Stimulated activated CD4-positive, alpha-beta T cell treated with anti-CD3 and anti-CD28 coated beads, TNF-alpha, amount 100 ng/mL, for 24 hours (primary cell): ENCODE measurements at regions not wholly inside any gene's neighbourhood (a gene's known extent, or its start where the extent isn't known, plus 50 kb on each side); places are given as distances from the start of the nearest gene placed in this dataset.

Experiments
- DNase-seq, 3 experiments: peaks; one replicate each; pipeline ENCODE4 v3.0.0-alpha.2; 2020; ENCODE audit warnings: low read depth in 3 of 3

GRCh38 chr16:64047878-64048277 is 1074.0 kb downstream of the CDH11 start:
- no peak for DNase-seq

DNA sequence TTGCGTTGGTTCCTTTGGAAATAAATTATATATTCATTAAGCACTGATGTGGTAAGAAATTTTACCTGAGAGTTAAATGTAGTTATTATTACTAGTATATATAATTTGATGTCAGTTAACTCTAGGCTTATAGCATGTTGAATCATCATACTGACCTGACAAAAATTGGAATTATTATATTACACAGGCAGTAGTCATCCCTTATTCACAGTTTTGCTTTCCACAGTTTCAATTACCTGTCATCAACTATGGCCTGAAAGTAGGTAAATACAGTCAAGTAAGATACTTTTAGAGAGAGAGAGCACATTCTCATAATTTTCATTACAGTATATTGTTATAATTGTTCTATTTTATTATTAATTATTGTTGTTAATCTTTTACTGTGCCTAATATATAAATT is 1074.7 kb downstream of the CDH11 start:
- DNase-seq, result no peak

GRCh38 chr16:64035337-64035736 is 1086.5 kb downstream of the CDH11 start:
- DNase-seq, result no peak

DNA sequence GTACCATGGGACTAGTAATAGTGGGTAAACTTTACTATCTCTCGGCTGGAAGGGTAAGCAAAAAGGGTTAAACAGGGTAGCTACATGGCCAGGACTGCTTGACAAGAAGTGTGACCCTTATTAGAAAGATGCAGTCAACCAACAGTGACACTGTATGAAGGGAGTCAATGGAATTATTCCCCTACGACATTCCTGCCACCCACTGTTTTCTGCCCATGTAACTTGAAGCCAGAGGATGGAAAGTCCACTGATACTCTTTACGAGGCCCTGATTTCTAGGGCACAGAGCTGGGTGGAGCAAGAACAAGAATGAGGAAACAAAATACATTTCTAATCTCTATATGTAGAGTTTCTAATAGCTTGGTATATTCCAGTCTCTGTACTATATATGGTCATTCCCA is 1102.5 kb downstream of the CDH11 start:
- no peak for DNase-seq

- no peak for DNase-seq
Observed at GRCh38 chr16:64017796-64018195, 1104.1 kb downstream of the CDH11 start.

- DNase-seq, result no peak
Observed at GRCh38 chr16:64013856-64014255, 1108.0 kb downstream of the CDH11 start.

- DNase-seq, result no peak
Observed at GRCh38 chr16:64012166-64012565, 1109.7 kb downstream of the CDH11 start.

DNA sequence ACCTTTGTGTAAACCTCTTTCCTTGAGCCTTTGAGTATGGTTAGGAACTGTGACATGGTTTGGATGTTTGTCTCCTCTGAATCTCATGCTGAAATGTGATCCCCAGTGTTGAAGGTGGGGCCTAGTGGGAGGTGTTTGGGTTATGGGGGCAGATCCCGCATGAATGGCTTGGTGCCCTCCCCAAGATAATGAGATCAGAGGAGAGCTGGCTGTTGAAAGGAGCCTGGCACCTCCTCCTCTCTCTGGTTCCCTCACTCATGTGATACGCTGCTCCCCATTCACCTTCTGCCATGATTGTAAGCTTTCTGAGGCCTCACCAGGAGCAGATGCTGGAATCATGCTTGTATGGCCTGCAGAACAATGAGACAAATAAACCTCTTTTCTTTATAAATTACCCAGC is 1110.2 kb downstream of the CDH11 start:
- DNase-seq, result no peak

GRCh38 chr16:64008131-64008530 is 1113.7 kb downstream of the CDH11 start:
- no peak for DNase-seq

DNA sequence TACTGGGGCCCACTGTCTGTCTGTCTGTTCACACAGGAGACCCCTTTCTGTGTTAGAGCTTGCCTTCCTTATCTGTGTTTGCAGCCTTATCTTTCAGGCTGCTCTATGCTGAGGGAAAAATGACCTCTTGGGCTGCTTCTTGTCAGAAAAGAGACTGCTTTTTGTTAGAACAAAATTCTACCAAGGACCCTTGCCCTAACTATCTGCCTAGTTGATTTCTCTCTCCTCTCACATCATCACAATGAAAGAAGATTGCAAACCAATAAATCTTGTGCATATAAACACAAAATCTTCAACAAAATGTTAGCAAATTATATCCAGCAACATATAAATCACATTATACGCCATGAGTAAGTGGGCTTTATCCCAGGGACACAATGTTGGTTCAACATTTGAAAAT is 1117.7 kb downstream of the CDH11 start:
- no peak for DNase-seq

DNA sequence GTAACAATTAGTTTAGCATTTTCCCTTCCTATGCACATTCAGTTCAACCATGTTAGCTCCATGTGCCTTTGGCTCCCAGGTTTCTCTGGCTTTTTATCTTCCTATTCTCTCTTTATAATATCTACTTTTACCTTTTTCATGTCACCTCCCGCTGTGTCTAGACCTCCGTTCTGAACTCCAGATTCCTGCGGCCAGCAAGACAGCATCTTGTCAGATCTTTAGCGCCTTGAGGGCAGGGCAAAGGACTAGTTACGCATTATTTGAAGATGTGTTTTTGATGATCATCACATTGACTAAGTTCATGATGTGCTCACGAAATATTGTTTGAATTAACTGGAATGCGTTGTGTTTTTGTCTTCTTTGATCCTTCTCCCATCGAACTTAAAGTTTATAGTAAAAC is 1126.8 kb downstream of the CDH11 start:
- DNase-seq, result no peak

GRCh38 chr16:63983401-63983800 is 1138.5 kb downstream of the CDH11 start:
- no peak for DNase-seq

DNA sequence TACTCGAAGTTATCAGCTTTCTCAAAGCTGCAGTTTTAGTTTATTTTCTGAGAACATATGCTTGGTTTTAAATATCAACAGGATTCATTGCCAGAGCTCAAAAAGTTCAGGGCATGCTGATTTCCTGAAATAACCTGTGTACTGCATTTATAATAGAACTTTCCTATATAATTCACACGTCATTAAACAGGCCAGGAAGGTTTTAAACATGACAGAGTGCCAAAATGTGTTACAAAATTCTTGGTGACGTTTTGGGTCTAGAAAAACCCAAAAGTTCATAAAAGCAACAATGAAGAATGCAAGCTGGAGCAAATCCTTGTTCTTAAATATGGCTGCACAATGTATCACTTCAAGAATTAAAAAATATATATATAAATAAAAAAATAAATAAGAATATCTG is 1139.1 kb downstream of the CDH11 start:
- no peak for DNase-seq

DNA sequence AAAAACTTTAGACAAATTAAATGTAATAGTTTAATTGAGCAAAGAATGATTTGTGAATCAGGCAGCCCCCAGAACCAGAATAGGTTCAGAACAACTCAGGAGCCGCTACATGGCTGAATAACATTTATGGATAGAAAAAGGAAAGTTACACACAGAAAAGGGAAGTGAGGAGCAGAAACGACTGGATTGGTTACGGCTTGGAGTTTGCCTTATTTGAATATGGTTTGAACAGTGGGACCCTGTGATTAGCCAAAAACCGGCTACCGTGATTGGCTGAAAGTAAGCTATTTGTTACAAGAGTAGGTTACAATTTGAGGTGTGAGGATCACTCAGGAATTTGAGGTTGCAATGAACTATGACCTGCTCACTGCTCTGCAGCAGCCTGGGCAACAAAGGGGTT is 1139.8 kb downstream of the CDH11 start:
- DNase-seq, result no peak

- DNase-seq, result no peak
Observed at GRCh38 chr16:63981639-63982038, 1140.2 kb downstream of the CDH11 start.

DNA sequence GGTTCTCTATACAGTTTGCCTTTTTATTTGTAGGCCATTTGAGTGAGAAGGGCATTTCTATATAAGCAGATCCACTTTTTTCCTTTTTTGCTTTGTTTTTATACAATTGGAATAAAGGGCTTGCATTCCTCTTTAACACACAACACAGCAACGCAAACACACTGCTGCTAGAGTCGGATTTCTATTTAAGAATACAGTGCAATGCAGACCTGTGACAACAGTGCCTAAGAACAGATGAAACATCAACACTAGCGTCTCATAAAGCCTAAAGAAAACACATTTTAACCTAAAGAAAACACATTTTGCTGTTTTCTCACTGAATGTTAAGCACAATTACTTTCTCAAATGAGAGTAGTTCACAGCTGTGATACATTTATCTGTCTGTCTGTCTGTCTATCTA is 1141.1 kb downstream of the CDH11 start:
- DNase-seq, result no peak

GRCh38 chr16:63978240-63978639 is 1143.6 kb downstream of the CDH11 start:
- no peak for DNase-seq

DNA sequence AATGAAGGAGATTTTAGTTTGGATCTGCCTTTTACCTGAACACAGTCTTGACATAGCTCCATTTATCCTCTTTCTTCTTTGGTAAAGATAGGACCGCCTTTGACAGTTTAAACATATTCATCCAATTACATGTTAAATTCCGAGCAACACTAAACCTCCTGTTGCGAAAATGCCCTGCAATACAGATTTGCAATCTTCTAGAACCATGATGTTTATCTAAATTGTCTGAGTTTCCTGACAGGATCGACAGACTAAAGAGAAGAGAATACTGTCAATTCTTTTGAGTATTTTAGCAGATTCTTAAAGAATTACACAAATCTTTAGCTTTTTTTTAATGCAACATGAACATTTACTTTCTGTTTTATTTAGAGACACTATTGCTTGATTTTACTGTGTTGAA is 1145.5 kb downstream of the CDH11 start:
- DNase-seq, result no peak

DNA sequence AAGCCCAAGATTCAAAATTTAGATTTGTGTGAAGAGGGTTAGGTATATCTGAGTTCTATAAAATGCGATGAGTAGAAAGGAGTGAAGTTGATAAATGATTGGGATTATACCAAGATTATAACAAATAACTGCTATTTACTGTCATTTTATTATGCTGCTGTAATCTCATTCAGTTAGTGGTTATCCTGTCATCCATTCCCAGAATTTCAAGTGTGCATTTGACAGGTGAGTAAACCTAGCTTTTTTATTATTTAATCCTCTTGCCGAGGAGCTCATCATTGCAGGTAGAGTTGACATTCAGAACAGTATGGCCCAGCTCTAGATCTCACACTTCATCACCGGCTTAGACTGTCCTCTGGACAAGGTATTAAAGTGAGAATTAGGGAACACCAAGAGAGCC is 1146.2 kb downstream of the CDH11 start:
- no peak for DNase-seq

DNA sequence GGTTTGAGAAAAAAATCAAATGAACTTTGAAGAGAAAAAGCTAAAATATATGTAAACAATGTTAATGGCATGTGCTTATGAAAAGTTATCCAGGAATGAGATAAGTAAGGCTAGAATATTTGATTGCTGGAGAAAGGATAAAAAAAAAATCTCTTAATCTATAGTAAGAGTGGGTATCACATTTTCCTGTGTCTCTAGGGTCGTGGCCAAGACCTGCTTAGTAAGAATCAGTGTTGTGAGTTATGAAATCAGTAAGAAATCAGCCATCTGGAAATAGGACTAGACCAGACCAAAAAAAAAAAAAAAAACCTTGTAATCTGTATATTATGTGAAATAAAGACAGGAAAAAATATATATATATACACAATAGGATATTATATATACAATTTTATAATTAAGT is 1153.9 kb downstream of the CDH11 start:
- no peak for DNase-seq

DNA sequence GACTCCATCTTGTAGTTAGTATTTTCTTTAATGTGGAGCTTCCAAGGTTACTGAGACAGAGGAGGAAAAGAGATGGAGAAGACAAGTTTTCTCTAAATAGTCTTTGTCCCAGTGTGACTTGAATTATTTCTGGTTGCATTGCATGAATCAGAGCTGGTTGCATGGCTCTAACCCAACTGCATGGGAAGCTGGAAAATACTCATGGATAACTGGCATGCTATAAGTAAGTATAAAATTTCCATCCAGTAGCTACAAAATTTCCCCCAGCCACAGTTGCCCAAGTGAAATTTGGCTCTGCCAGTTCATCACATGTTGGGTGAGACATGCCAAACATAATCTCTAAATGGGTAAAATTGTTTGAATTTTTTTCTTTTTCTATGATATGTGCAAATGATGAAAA is 1161.5 kb downstream of the CDH11 start:
- no peak for DNase-seq

GRCh38 chr16:63947022-63947421 is 1174.8 kb downstream of the CDH11 start:
- DNase-seq, result no peak

DNA sequence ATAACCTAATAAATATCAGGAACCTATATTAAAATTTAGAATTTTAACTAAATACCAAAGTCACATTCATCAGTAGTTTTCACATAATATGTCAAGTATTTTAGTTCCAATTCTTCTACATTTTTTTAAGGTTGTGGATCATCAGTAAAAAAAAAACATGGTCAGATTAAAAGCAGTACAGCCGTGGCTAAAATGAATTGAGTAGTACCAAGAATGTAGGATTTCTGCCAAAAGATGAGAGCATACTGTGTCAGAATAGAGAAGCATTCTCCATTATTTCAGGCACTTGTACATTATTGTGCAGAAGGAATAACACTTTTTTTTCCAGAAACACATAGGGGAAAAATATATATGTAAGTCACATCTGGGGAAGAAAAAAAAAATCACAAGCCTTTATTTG is 1176.1 kb downstream of the CDH11 start:
- no peak for DNase-seq

GRCh38 chr16:63943566-63943965 is 1178.3 kb downstream of the CDH11 start:
- DNase-seq, result no peak

- no peak for DNase-seq
Observed at GRCh38 chr16:63938661-63939060, 1183.2 kb downstream of the CDH11 start.
